ENCODE measurements at regions not wholly inside any gene's neighbourhood (a gene's known extent, or its start where the extent isn't known, plus 50 kb on each side); places are given as distances from the start of the nearest gene placed in this dataset.
"Not testable (repeated sequence)": the region's sequence is repeated elsewhere in the genome, so short reads cannot be mapped to it uniquely, and the experiment has no call there.

GRCh38 chr9:87201351-87201751 lies 254.0 kb upstream of the GAS1 start:
- DNase-seq (ENCODE audit: low spot score), result no peak

- DNase-seq (ENCODE audit: low spot score), result peak; percentile 27
Measured at GRCh38 chr9:87206064-87206661, 258.9 kb upstream of the GAS1 start.

GRCh38 chr9:87210658-87211057 lies 263.4 kb upstream of the GAS1 start:
- not testable (repeated sequence) for DNase-seq (ENCODE audit: low spot score)

- no peak for DNase-seq (ENCODE audit: low spot score)
Measured at GRCh38 chr9:87211669-87212068, 264.4 kb upstream of the GAS1 start.

GRCh38 chr9:87212605-87213021 lies 265.3 kb upstream of the GAS1 start:
- no peak for DNase-seq (ENCODE audit: low spot score)

GRCh38 chr9:87213948-87214347 lies 266.6 kb upstream of the GAS1 start:
- no peak for DNase-seq (ENCODE audit: low spot score)

GRCh38 chr9:87214991-87215390 lies 267.7 kb upstream of the GAS1 start:
- no peak for DNase-seq (ENCODE audit: low spot score)

- DNase-seq (ENCODE audit: low spot score), result no peak
Measured at GRCh38 chr9:87216036-87216435, 268.7 kb upstream of the GAS1 start.

GRCh38 chr9:87216897-87217455 lies 269.7 kb upstream of the GAS1 start:
- no peak for DNase-seq (ENCODE audit: low spot score)

GRCh38 chr9:87223392-87224246 lies 274.0 kb upstream of the DAPK1 start:
- DNase-seq (ENCODE audit: low spot score), result peak; percentile 53

- DNase-seq (ENCODE audit: low spot score), result no peak
Measured at GRCh38 chr9:87226896-87227295, 270.8 kb upstream of the DAPK1 start.

- no peak for DNase-seq (ENCODE audit: low spot score)
Measured at GRCh38 chr9:87227456-87227855, 270.2 kb upstream of the DAPK1 start.

GRCh38 chr9:87229108-87229507 lies 268.6 kb upstream of the DAPK1 start:
- no peak for DNase-seq (ENCODE audit: low spot score)

- no peak for DNase-seq (ENCODE audit: low spot score)
Measured at GRCh38 chr9:87233431-87233830, 264.2 kb upstream of the DAPK1 start.

- no peak for DNase-seq (ENCODE audit: low spot score)
Measured at GRCh38 chr9:87233899-87234455, 263.7 kb upstream of the DAPK1 start.

GRCh38 chr9:87234854-87235253 lies 262.8 kb upstream of the DAPK1 start:
- DNase-seq (ENCODE audit: low spot score), result no peak

GRCh38 chr9:87236546-87236945 lies 261.1 kb upstream of the DAPK1 start:
- DNase-seq (ENCODE audit: low spot score), result no peak

- DNase-seq (ENCODE audit: low spot score), result no peak
Measured at GRCh38 chr9:87237336-87237735, 260.3 kb upstream of the DAPK1 start.

GRCh38 chr9:87238545-87238944 lies 259.1 kb upstream of the DAPK1 start:
- no peak for DNase-seq (ENCODE audit: low spot score)

- no peak for DNase-seq (ENCODE audit: low spot score)
Measured at GRCh38 chr9:87239312-87239711, 258.4 kb upstream of the DAPK1 start.

GRCh38 chr9:87243602-87244001 lies 254.1 kb upstream of the DAPK1 start:
- no peak for DNase-seq (ENCODE audit: low spot score)

- DNase-seq (ENCODE audit: low spot score), result no peak
Measured at GRCh38 chr9:87245271-87245670, 252.4 kb upstream of the DAPK1 start.

GRCh38 chr9:87247097-87247496 lies 250.6 kb upstream of the DAPK1 start:
- DNase-seq (ENCODE audit: low spot score), result no peak

Data from hepatic stellate cell (primary cell).